ENCODE measurements at regions not wholly inside any gene's neighbourhood (a gene's known extent, or its start where the extent isn't known, plus 50 kb on each side); places are given as distances from the start of the nearest gene placed in this dataset.

DNA sequence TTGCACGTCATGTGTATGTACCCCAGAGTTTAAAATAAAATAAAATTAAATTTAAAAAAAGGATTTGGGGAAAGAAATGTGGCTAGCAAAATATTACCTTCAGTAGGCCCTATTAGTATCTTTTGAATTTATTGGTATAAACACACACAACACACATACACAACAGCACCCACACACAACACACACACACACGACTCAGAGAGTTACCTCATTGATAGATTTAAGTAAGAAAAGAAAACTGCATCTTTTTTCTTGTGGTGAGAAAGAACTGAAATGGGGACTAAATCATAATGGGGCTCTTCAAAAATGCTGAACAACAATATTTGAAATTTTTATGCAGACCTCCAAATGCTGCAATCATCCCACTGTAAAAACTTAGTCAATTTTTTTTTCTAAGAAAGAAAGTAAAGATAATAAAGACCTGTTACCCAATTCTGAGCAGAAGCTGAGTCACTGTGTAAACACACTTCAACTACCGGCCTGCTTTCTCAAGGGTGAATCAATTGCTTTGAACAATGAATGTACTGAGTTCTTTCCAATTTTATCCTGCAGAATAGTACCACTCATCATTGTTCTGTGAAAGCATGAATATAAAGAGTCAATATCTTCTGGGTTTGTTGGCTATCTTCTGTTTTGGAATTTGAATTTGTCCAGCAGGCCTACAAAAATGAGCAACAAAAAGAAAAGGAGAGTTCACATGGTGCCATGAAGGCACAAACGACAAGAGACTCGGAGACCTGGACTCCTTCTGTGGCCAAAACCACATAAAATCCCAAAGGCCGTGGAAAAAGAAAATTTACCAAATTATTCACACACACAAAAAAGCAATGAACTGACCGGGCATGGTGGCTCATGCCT is 57.9 kb upstream of the CCNG1 start:
- TF ChIP-seq GATA3 (IDR thresholded peaks at IDR 0.05; ENCODE audit: low read depth, low read length): no peak

- no peak for TF ChIP-seq GATA3 (IDR thresholded peaks at IDR 0.05; ENCODE audit: low read depth, low read length)
- TF ChIP-seq GATA2 (IDR thresholded peaks at IDR 0.05; ENCODE audit: low read depth, low read length): no peak
Measured at GRCh38 chr5:163381832-163382231, 55.6 kb upstream of the CCNG1 start.

GRCh38 chr5:163383754-163384153 is 53.6 kb upstream of the CCNG1 start:
- TF ChIP-seq GATA2 (IDR thresholded peaks at IDR 0.05; ENCODE audit: low read depth, low read length) (no peak), GATA3 (IDR thresholded peaks at IDR 0.05; ENCODE audit: low read depth, low read length) (no peak)

DNA sequence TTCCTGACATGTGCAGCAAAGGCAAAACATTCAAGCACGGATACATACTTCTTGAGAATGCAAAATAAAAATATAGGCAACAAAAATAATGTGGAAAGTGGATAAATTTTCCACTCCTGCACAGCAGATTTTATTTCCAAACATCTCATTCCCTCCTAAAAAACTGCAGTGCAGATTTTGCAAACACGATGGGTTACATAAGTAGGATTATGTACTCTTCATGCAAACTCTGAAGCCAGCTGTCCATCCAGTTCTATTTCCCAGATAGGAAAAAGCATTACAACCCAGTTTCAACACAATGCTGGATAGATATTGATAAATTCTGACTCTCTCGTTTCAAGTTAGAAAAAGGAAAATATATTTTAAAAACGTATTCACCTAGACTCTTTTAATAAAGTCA is 52.7 kb upstream of the CCNG1 start:
- TF ChIP-seq GATA2 (IDR thresholded peaks at IDR 0.05; ENCODE audit: low read depth, low read length) (no peak), GATA3 (IDR thresholded peaks at IDR 0.05; ENCODE audit: low read depth, low read length) (no peak)

DNA sequence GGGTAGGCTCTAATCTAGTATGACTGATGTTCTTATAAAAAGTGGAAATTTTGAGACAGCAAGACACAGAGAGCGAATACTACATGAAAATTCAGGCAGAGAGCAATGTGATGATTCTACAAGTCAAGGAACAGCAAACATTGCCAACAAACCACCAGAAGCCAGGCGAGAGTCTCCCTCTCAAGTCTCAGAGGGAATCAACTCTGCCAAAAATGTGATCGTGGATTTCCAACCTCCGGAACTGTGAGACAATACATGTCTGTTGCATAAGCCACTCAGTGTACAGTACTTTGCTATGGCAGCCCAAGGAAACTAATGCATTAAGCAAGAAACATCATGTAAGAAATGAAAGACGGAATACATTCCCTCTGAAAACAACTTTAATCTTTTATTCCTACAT is 52.1 kb upstream of the CCNG1 start:
- TF ChIP-seq GATA2 (IDR thresholded peaks at IDR 0.05; ENCODE audit: low read depth, low read length) (no peak), GATA3 (IDR thresholded peaks at IDR 0.05; ENCODE audit: low read depth, low read length) (no peak)

DNA sequence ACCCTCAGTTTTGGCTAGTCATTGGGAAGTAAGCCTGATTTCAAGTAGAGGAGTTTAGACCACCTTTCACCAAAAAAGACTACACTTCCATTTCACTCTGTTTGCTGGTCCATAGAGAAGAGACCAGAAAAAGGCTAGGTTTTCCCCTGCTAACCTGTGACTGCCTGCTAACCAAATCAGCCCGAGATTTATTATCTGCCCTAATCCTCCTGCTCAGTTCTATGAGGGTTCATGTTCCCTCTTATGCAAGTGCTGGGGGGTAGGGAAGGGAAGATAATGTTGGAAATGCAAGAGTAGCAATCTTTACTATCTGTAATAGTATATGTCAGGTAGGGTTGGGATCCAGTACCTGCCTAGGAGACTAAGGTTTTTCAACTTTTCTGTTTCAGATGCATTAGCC is 51.6 kb upstream of the CCNG1 start:
- TF ChIP-seq GATA3 (IDR thresholded peaks at IDR 0.05; ENCODE audit: low read depth, low read length) (no peak), GATA2 (IDR thresholded peaks at IDR 0.05; ENCODE audit: low read depth, low read length) (no peak)

DNA sequence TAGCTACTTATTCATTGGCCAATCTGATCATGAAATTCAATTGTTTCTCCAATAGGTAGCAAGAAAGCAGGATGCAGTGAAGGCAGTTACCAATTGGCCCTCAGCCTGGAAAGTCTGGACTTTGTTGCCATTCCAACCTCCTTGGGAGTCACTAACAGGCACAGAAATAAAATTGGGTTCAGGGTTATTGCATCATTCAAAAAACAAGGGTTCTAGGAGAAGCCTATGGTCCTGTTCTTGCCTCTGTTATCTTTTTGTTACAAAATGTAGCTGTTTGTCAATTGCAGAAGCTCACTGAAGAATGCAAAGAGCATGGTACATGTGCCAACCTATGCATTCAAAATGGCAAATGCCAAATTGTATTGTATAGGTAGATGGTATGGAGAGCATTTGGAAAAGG is 51.0 kb upstream of the CCNG1 start:
- no peak for TF ChIP-seq GATA2 (IDR thresholded peaks at IDR 0.05; ENCODE audit: low read depth, low read length)
- TF ChIP-seq GATA3 (IDR thresholded peaks at IDR 0.05; ENCODE audit: low read depth, low read length): no peak

- TF ChIP-seq GATA2 (IDR thresholded peaks at IDR 0.05; ENCODE audit: low read depth, low read length) (no peak), GATA3 (IDR thresholded peaks at IDR 0.05; ENCODE audit: low read depth, low read length) (no peak)
Measured at GRCh38 chr5:163387589-163388343, 49.6 kb upstream of the CCNG1 start.

Data from SH-SY5Y (cell line).